HepG2 (cell line): ENCODE measurements at regions not wholly inside any gene's neighbourhood (a gene's known extent, or its start where the extent isn't known, plus 50 kb on each side); places are given as distances from the start of the nearest gene placed in this dataset.

Experiments used
- CEBPG ChIP-seq: IDR thresholded peaks from 2 replicates; pipeline ENCODE4 v1.6.1; 2016
- DDIT3 ChIP-seq: sonication (generic); formaldehyde crosslinking; IDR thresholded peaks from 2 replicates; pipeline ENCODE4 v1.4.0; 2020; ENCODE audit warnings: mild to moderate bottlenecking, missing genetic modification reagents
- DNMT3B ChIP-seq: conservative IDR thresholded peaks from 2 replicates; pipeline ENCODE4 v1.6.1; 2016; ENCODE audit warnings: missing biosample characterization, control low read depth
- FOXA3 ChIP-seq: IDR thresholded peaks from 2 replicates; pipeline ENCODE4 v1.6.1; 2016; ENCODE audit warnings: missing genetic modification reagents, missing compliant biosample characterization
- FOXK1 ChIP-seq: sonication (generic); formaldehyde crosslinking; IDR thresholded peaks from 2 replicates; pipeline ENCODE4 v1.4.0; 2020; ENCODE audit warnings: low read depth, missing genetic modification reagents, borderline replicate concordance
- GABPA ChIP-seq, 2 experiments: IDR thresholded peaks; 2 replicates each; pipeline ENCODE4 v1.6.1; 2011 to 2016; ENCODE audit warnings: low read depth in 2 of 2, low read length in 1 of 2, missing biosample characterization in 1 of 2, missing genetic modification characterization in 1 of 2
- GATA4 ChIP-seq: sonication (generic); IDR thresholded peaks from 2 replicates; pipeline ENCODE4 v1.6.1; 2016; ENCODE audit warnings: antibody characterized with exemption, low read depth, borderline replicate concordance
- HOXA9 ChIP-seq: sonication (generic); formaldehyde crosslinking; IDR thresholded peaks from 2 replicates; pipeline ENCODE4 v1.8.1; 2022; ENCODE audit warnings: missing genetic modification reagents, mild to moderate bottlenecking, moderate library complexity, borderline replicate concordance
- MAX ChIP-seq: IDR thresholded peaks from 2 replicates; pipeline ENCODE4 v1.6.1; 2012; ENCODE audit warnings: inconsistent platforms
- MXD4 ChIP-seq: IDR thresholded peaks from 2 replicates; pipeline ENCODE4 v1.6.1; 2016; ENCODE audit warnings: mild to moderate bottlenecking, missing biosample characterization, missing genetic modification reagents
- NCOA5 ChIP-seq: sonication (generic); formaldehyde crosslinking; IDR thresholded peaks from 2 replicates; pipeline ENCODE4 v1.4.0; 2020; ENCODE audit warnings: missing genetic modification reagents
- NFIC ChIP-seq: IDR thresholded peaks from 2 replicates; pipeline ENCODE4 v1.6.1; 2012; ENCODE audit warnings: mild to moderate bottlenecking, low read length, inconsistent platforms
- PRDM10 ChIP-seq: sonication (generic); formaldehyde crosslinking; IDR thresholded peaks from 2 replicates; pipeline ENCODE4 v1.4.0; 2020; ENCODE audit warnings: low read depth, missing genetic modification reagents
- RFX3 ChIP-seq: IDR thresholded peaks from 2 replicates; pipeline ENCODE4 v1.6.1; 2016; ENCODE audit warnings: missing biosample characterization, missing genetic modification reagents
- RXRA ChIP-seq: sonication (generic); formaldehyde crosslinking; IDR thresholded peaks from 2 replicates; pipeline ENCODE4 v1.5.1; 2020; ENCODE audit warnings: missing genetic modification reagents
- ZNF264 ChIP-seq: sonication (generic); formaldehyde crosslinking; IDR thresholded peaks from 2 replicates; pipeline ENCODE4 v1.4.0; 2020; ENCODE audit warnings: missing genetic modification reagents
- ZNF3 ChIP-seq: IDR thresholded peaks from 2 replicates; pipeline ENCODE4 v1.7.0; 2017; ENCODE audit warnings: inconsistent platforms
- ZNF430 ChIP-seq: sonication (generic); formaldehyde crosslinking; IDR thresholded peaks from 2 replicates; pipeline ENCODE4 v1.9.0; 2021; ENCODE audit warnings: mild to moderate bottlenecking, missing genetic modification reagents
- TF ChIP-seq, protein P1 (sequence below): sonication (generic); formaldehyde crosslinking; IDR thresholded peaks from 2 replicates; pipeline ENCODE4 v1.4.0; 2020; ENCODE audit warnings: missing genetic modification reagents, borderline replicate concordance
- TF ChIP-seq, protein P2 (sequence below), 2 experiments: fragments of 450-650 bp in 1 of 2; sonication (generic) in 1 of 2; formaldehyde crosslinking; IDR thresholded peaks; 2 replicates each; pipeline versions ENCODE4 v1.5.0 to v1.8.0; 2020 to 2022; ENCODE audit warnings: mild to moderate bottlenecking in 1 of 2, missing genetic modification reagents in 1 of 2

DNA sequence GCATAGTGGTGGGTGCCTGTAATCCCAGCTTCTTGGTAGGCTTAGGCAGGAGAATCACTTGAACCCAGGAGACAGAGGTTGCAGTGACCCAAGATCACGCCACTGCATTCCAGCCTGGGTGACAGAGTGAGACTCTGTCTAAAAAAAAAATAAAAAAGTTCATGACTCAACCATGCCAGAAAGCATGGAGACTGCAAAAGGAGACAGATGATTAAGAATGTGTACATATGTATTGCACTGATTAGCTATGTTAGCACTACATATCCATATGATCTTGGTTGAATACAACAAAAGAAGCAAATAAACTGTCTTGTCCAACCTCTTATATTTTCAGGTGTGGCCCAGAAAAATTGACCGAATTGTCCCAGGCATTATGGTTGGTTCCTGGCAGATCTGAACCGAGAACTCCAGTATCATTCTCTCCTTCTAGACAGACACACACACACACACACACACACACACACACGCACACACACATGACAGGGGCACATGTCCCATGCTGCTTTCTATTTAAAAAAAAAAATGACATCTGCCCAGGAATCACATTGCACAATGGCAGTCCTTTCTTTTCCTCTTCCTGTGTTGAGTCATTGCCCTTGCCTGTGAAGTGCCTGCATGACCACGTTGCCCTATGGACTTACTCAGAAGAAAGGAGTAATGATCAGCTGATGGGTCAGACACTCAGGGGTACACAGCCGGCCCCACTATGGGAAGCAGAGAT, 65.6 kb downstream of the MYCN start (continued):
- TF ChIP-seq GABPA (IDR thresholded peaks at IDR 0.05; ENCODE audit: low read depth, low read length) (no peak), GABPA (CRISPR knock-in tag; IDR thresholded peaks at IDR 0.05; ENCODE audit: low read depth) (peak; percentile 73; the same call in 1 of the 2 replicates), RXRA (peak; percentile 33; the same call in 1 of the 2 replicates), NFIC (peak; percentile 39; the same call in 1 of the 2 replicates), CEBPG (peak; percentile 82), FOXA3 (0 out of 2 replicates have a peak, but pooled peaks have one; percentile 39), GATA4 (no peak), RFX3 (CRISPR knock-in tag) (no peak), FOXK1 (peak; percentile 36; the same call in 1 of the 2 replicates), PRDM10 (no peak), NCOA5 (no peak), DDIT3 (no peak), ZNF264 (CRISPR knock-in tag) (no peak), MAX (peak; percentile 62; the same call in 1 of the 2 replicates), MXD4 (no peak), ZNF430 (CRISPR knock-in tag) (no peak), HOXA9 (no peak), DNMT3B (CRISPR knock-in tag) (peak; percentile 55; the same call in 1 of the 2 replicates), ZNF3 (peak; percentile 59; the same call in 1 of the 2 replicates)
- TF ChIP-seq, protein P1, sequence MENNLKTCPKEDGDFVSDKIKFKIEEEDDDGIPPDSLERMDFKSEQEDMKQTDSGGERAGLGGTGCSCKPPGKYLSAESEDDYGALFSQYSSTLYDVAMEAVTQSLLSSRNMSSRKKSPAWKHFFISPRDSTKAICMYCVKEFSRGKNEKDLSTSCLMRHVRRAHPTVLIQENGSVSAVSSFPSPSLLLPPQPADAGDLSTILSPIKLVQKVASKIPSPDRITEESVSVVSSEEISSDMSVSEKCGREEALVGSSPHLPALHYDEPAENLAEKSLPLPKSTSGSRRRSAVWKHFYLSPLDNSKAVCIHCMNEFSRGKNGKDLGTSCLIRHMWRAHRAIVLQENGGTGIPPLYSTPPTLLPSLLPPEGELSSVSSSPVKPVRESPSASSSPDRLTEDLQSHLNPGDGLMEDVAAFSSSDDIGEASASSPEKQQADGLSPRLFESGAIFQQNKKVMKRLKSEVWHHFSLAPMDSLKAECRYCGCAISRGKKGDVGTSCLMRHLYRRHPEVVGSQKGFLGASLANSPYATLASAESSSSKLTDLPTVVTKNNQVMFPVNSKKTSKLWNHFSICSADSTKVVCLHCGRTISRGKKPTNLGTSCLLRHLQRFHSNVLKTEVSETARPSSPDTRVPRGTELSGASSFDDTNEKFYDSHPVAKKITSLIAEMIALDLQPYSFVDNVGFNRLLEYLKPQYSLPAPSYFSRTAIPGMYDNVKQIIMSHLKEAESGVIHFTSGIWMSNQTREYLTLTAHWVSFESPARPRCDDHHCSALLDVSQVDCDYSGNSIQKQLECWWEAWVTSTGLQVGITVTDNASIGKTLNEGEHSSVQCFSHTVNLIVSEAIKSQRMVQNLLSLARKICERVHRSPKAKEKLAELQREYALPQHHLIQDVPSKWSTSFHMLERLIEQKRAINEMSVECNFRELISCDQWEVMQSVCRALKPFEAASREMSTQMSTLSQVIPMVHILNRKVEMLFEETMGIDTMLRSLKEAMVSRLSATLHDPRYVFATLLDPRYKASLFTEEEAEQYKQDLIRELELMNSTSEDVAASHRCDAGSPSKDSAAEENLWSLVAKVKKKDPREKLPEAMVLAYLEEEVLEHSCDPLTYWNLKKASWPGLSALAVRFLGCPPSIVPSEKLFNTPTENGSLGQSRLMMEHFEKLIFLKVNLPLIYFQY (CRISPR knock-in tag) = no peak
- TF ChIP-seq, protein P2, sequence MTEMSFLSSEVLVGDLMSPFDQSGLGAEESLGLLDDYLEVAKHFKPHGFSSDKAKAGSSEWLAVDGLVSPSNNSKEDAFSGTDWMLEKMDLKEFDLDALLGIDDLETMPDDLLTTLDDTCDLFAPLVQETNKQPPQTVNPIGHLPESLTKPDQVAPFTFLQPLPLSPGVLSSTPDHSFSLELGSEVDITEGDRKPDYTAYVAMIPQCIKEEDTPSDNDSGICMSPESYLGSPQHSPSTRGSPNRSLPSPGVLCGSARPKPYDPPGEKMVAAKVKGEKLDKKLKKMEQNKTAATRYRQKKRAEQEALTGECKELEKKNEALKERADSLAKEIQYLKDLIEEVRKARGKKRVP (CRISPR knock-in tag; IDR thresholded peaks at IDR 0.05) = peak in 1 of 2 experiments; percentile 84; a peak in 2 of 4 replicates
